ENCODE measurements at regions not wholly inside any gene's neighbourhood (a gene's known extent, or its start where the extent isn't known, plus 50 kb on each side); places are given as distances from the start of the nearest gene placed in this dataset.

DNA sequence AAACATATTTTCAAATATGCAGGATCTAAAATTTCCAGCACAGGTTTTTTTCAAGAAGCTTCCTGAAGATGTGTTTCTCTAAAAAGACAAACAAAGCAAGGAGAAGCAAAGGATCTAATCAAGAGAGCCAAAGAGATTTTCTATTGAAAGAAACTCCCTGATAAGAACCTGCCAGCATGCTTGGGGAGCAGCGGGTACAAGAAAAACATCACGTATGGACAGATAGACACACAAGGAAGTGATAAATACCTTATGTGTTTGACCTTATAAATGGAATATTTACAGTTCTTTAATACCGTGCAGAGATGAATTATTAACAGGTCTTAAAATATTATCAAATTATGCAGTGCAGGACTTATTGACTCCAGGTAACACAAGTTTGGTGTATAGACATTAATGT lies 562.1 kb downstream of the DACH1 start:
- no peak for DNase-seq
- no peak for TF ChIP-seq POLR2A (IDR thresholded peaks at IDR 0.05)
- TF ChIP-seq EP300 (IDR thresholded peaks at IDR 0.05) = no peak
- TF ChIP-seq, protein P1, sequence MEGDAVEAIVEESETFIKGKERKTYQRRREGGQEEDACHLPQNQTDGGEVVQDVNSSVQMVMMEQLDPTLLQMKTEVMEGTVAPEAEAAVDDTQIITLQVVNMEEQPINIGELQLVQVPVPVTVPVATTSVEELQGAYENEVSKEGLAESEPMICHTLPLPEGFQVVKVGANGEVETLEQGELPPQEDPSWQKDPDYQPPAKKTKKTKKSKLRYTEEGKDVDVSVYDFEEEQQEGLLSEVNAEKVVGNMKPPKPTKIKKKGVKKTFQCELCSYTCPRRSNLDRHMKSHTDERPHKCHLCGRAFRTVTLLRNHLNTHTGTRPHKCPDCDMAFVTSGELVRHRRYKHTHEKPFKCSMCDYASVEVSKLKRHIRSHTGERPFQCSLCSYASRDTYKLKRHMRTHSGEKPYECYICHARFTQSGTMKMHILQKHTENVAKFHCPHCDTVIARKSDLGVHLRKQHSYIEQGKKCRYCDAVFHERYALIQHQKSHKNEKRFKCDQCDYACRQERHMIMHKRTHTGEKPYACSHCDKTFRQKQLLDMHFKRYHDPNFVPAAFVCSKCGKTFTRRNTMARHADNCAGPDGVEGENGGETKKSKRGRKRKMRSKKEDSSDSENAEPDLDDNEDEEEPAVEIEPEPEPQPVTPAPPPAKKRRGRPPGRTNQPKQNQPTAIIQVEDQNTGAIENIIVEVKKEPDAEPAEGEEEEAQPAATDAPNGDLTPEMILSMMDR (IDR thresholded peaks at IDR 0.05) = no peak
- H3K27ac ChIP-seq = no peak overlapping the region
- no peaks in the 10 kb centered on the region for H3K27me3 ChIP-seq
- H3K9me3 ChIP-seq = no peaks in the 10 kb centered on the region
- H3K4me1 ChIP-seq (ENCODE audit: insufficient read depth) = no peaks in the 10 kb centered on the region
- WGBS, 3 donors = 13 to 30% (median 28%) methylated on average over 3 of the region's 3 CpGs
- H3K36me3 ChIP-seq = no peaks in the 10 kb centered on the region
- intact Hi-C loops (cut with DNase I) = no loop called here
- no peak overlapping the region for H3K4me3 ChIP-seq

DNA sequence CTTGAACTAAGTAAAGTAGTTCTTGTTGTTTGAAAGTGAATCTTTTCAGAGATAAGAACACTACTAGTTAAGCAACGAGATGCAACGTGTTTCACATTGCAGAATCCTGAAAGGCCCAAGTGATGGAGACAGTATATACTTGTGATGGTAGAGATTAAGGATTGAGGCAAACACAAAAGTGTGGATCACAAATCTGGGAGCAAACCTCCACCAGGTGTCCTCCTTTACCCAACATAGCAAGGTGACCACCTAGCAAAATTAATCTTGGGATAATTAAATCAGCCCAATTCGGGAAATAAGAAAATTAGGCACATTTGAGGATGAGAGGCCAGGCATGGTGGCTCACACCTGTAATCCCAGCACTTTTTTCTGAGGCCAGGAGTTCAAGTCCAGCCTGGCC lies 563.9 kb downstream of the DACH1 start:
- H3K27ac ChIP-seq = no peak overlapping the region
- intact Hi-C loops (cut with DNase I) = no loop called here
- H3K4me1 ChIP-seq (ENCODE audit: insufficient read depth) = no peaks in the 10 kb centered on the region
- H3K9me3 ChIP-seq = no peaks in the 10 kb centered on the region
- no peak for TF ChIP-seq POLR2A (IDR thresholded peaks at IDR 0.05)
- TF ChIP-seq, protein P1 (IDR thresholded peaks at IDR 0.05) = no peak
- no peak for TF ChIP-seq EP300 (IDR thresholded peaks at IDR 0.05)
- H3K27me3 ChIP-seq = no peaks in the 10 kb centered on the region
- H3K4me3 ChIP-seq = no peak overlapping the region
- 57 to 66% (median 58%) methylated on average over 3 of the region's 3 CpGs for WGBS, 3 donors
- no peak for DNase-seq
- H3K36me3 ChIP-seq = no peaks in the 10 kb centered on the region

- no peak overlapping the region for H3K27ac ChIP-seq
- H3K36me3 ChIP-seq = no peaks in the 10 kb centered on the region
- no peaks in the 10 kb centered on the region for H3K9me3 ChIP-seq
- DNase-seq = no peak
- H3K27me3 ChIP-seq = no peaks in the 10 kb centered on the region
- intact Hi-C loops (cut with DNase I) = no loop called here
- TF ChIP-seq, protein P1 (IDR thresholded peaks at IDR 0.05) = no peak
- TF ChIP-seq EP300 (IDR thresholded peaks at IDR 0.05) = no peak
- TF ChIP-seq POLR2A (IDR thresholded peaks at IDR 0.05) = no peak
- no peaks in the 10 kb centered on the region for H3K4me1 ChIP-seq (ENCODE audit: insufficient read depth)
- H3K4me3 ChIP-seq = no peak overlapping the region
Measured at GRCh38 chr13:71300602-71301001, 566.4 kb downstream of the DACH1 start.

- intact Hi-C loops (cut with DNase I) = no loop called here
- Histone ChIP-seq H3K4me1 (ENCODE audit: insufficient read depth) (no peaks in the 10 kb centered on the region), H3K36me3 (no peaks in the 10 kb centered on the region), H3K27me3 (no peaks in the 10 kb centered on the region), H3K4me3 (no peak overlapping the region), H3K27ac (no peak overlapping the region), H3K9me3 (no peaks in the 10 kb centered on the region)
- TF ChIP-seq, protein P1 (IDR thresholded peaks at IDR 0.05) = no peak
- TF ChIP-seq POLR2A (IDR thresholded peaks at IDR 0.05) (no peak), EP300 (IDR thresholded peaks at IDR 0.05) (no peak)
- 96 to 98% (median 98%) methylated on average over 4 of the region's 4 CpGs for WGBS, 3 donors
- no peak for DNase-seq
Measured at GRCh38 chr13:71291842-71292146, 575.2 kb downstream of the DACH1 start.

Measured in ovary (tissue), 7 donors.